GM18909 (cell line): ENCODE measurements at regions not wholly inside any gene's neighbourhood (a gene's known extent, or its start where the extent isn't known, plus 50 kb on each side); places are given as distances from the start of the nearest gene placed in this dataset.
"Not testable (repeated sequence)": the region's sequence is repeated elsewhere in the genome, so short reads cannot be mapped to it uniquely, and the experiment has no call there.

Experiments used
- ATAC-seq: cut with Tn5 transposase; IDR thresholded peaks from one replicate; pipeline ENCODE4 v1.9.1; 2021; ENCODE audit warnings: mild to moderate bottlenecking; ENCODE audit not compliant: unreplicated experiment, poor library complexity

DNA sequence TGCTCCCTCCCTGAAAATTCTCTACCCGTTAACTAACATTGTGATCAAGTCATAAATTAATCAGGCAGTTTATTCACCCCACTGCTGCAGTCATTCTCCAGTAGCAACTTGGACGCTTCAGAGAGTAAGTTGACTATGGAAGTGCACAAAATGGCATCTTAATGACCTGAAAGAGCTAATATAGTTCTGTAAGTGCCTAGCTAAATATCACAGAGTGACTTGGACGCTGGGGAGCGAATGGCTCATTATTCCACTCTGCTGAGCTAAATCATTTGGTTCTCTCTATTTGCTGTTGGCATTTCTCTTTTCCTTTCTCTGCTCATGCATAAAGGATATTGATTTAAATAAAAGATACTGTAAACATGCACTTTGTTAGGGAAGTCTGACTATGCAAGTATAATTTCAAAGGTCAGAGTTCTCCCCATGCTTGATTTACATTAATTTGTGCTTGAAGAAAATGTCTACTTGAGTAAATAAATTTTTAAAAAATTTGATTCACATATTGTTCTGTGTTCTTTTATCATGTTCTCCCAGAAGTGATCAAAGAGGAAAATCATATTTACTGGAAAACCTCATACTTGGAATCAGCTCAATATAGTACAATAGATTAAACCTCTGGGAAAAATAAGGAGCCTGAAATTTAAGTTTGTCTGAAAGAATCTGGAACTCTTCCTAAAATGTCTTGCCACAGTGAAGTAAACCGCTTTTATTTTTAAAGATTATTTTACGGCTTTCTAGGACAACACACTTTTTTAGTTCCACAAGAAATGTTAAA, 169.5 kb upstream of the HAPLN1 start:
- no peak for ATAC-seq

DNA sequence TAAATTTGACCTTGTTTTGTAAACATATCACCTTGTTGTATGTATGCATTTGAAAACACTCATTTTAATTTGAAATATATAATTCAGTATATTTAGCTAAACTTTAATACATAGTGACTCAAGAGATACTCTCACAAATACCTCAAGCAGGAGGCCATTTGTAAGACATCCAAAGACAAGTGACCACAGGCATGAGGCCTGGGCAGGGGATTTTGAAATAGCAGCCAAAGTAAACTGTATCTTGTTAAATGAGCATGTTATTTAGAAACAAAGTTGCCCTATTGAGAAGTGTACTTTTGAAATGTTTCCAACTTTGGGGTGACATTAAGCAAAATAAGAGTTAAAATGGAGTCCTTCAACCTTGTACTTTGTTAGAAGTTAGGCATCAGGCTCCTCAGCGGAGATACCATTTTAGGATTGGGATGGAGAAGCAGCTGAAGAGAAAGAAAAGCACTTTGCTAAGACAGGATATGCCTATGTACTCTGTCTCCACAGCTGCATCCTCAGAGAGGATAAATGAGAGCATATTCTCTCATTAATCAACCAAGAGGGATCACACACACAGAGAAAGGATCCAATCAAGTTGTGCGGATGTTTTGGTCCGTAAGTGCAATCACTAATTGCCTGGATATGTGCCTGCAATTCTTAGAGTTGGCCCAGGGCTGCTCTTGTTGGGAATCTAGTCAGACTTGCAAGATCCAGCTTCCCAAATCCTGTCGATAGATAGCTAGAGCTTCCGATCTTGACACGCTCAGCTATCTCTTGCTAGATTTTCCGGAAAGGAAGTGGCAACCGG, 157.5 kb upstream of the HAPLN1 start:
- ATAC-seq, result no peak

DNA sequence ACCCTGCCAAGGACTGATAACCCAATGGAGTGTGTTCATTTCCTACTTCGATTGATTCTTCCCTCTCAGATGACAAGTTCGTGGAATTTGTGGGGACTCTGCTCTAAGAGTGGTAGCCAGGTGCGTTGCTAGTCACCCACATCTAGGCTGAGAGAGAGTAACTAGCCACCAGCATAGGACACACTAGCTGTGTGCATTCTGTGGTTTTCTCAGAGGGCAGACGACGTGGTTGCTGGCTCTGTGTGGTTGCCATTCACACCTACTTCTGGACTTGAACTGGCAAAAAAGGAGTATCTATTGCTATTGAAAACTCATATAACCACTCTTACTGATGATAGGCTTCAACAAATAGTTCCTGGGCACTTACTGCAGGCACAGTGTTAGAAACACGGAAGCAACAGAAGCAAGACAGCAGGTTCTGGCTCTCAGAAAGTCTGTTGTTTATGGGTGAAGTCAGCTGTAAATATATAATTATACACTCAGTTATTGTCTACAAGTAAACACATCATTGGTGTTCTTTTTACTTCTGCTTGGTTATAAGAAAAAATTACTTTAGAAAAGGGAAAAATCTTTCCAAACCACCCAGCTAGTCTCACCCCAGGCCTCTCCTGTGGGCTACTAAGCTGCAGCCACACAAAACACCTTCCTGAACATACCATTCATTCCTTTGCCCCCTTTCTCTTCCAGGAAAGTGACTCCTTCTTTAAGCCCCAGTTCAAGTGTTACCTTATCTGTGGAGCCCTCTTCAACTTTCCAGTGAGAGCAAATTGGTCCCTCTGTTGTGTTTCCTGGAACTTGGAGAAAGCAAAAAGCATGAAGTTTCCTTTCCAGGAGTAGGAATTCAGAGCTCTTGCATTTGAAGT, 151.1 kb upstream of the HAPLN1 start:
- no peak for ATAC-seq

DNA sequence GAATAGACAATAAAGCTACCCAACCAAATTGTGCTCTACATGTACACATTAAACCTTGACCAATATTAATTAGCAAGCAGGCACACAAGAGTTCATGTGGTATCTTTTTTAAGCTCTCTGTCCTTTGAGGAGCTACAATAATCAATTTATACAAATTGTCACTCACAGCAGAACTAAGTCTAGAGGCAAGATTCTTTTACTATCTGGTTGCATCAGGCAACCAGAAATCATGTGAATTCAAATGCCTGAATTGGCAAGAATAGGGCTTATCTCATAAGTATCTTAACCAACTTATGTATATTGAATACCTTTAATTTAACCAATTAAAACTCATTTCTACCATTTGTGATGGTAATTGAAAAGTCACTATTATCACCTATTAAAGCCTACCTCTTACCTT, 145.5 kb upstream of the HAPLN1 start:
- no peak for ATAC-seq

DNA sequence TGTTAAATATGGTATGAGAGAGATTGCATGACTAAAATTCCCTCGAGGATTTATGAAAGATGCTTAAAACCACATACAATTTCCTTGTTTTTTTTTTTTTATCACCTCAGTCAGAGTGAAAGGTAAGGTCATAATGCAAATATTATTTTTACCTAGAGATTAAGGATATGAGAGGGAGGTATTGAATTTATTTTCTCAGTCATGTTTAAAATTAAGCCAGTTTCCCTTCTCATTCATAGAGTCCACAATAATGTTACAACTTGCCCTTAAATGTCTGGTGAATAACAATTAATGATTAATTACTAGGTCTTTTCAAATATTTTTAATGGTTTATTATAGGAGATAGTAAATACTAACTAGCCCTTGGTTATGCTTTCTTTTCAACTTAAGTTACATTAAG, 144.9 kb upstream of the HAPLN1 start:
- ATAC-seq, result no peak

DNA sequence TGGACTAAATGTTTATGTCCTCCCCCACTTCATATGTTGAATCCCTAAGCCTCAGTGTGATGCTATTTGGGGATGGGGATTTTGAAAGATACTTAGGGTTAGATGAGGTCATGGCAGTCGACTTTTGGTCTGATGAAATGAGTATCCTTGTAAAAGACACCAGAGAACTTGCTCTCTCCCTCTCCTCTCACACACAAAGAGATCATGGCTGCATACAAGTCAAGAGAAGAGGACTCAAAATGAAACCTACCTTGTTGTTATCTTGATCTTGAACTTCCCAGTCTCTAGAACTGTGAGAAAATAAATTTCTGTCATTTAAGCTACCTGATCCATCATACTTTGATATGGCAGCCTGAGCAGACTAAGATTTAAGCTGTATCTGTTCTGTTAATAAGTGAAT, 144.0 kb upstream of the HAPLN1 start:
- ATAC-seq, result no peak

DNA sequence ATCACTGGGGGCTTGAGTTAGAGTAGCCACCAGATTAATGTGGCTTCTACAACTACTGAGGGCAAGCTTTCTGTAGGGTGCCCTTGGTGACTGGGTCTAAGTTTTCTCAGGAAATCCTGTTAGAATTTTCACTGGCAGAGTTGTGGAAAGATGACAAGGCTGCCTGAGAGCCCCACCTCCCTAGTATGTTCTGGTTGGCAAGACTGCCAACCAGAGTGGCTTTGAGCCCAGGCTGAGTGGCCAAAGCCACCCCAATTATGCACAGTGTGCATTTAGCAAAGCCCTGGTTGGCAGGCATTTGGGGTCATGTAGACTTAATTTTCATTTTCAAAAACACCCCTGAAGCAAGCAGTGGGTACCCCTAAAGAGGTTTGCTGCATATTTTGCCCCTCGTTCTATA, 136.7 kb upstream of the HAPLN1 start:
- no peak for ATAC-seq

DNA sequence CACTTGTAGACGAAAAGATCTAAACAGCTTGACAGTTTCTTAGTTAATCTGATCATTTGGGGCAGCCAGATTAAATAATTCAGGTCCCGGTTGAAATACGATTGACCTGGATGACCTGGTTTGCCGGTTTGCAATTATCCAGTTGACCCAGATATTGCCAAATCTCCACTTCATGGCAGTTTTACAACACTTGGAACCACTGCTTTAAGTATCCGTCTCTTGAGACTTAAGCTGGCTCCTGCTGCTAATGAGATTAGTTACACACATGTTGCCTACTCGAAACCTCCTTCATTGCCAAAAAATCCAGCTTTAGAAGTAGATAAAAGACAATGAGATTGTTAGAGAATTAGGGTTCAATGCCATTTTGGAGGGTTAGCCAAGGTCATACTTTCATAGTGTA, 136.2 kb upstream of the HAPLN1 start:
- ATAC-seq, result no peak

DNA sequence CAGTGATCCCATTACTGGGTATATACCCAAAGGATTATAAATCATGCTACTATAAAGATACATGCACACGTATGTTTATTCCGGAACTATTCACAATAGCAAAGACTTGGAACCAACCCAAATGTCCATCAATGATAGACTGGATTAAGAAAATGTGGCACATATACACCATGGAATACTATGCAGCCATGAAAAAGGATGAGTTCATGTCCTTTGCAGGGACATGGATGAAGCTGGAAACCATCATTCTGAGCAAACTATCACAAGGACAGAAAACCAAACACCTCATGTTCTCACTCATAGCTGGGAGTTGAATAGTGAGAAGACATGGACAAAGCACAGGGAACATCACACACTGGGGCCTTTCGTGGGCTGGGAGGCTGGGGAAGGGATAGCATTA, 129.8 kb upstream of the HAPLN1 start:
- ATAC-seq, result not testable (repeated sequence)

DNA sequence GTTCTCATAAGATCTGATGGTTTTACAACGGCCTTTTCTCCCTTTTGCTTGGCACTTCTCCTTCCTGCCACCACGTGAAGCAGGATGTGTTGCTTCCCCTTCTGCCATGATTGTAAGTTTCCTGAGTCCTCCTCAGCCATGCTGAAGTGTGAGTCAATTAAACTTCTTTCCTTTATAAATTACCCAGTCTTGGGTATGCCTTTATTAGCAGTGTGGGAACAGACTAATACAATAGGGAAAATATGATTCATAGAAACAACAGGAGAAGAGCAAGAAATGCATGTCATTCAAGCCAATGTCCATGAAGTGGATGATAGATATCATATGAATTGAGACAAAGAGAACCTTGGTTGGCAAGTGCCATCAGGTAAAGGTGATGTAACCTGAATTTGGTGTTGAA, 128.3 kb upstream of the HAPLN1 start:
- no peak for ATAC-seq

DNA sequence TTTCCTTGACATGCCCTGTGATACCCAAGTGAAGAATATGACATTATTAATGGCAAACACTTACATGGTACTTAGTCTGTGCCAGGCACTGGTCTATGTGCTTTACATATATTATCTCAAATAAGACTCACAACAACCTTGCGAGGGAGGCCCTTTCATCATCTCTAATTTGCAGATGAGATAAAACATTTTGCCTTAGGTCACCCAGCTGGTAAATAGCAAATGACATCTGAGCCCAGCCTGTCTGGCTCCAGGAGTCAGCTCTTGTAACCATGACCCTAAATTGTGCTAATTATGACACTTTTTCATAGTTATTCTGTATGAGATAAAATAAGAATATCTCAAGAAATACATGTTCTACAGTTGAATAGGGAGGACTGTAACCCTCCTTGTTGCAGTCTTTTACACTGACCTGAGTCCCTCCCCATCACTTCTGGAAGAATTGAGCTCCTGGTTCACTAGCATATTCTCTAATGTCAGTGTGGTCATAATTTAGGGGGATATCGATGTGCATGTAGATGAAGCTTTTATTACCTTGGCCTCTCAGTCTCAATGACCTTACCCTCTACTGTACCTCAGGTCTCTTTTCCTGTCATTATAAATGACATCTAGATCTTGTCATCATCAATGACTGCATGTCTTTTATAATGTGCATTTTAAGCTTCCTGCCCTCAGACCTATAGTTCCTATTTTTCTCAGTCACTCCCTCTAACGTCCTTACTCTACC, 126.1 kb upstream of the HAPLN1 start:
- ATAC-seq, result no peak

DNA sequence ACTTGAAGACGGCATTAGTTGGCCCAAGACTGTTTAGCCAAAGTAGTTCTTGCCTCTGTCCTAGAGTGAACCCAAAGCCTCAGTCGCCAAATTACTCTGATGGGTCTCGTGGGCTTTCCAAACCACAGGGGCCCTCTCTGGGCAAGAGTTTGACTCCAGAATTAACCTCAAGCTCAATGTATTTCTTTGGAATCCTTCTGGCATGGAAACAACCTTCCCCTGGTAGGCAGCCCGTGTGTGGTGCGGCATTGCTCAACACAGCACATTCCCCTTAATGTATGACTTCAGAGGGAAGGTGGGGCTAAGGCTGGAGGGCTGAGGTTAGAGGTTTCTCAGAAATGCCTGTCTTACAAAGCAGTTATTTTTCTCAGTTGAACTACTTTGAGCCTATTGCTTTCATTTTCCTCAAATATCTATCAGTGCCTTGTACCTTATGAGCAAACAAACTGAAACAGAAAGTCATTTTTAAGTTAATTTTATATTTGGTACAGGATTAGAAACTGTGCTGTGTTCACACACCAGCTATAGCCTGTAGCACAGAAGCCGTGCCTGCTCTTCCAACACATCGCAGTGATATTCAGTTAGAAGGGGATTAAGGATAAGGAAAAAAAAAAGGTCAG, 123.9 kb upstream of the HAPLN1 start:
- peak; percentile 99 for ATAC-seq

DNA sequence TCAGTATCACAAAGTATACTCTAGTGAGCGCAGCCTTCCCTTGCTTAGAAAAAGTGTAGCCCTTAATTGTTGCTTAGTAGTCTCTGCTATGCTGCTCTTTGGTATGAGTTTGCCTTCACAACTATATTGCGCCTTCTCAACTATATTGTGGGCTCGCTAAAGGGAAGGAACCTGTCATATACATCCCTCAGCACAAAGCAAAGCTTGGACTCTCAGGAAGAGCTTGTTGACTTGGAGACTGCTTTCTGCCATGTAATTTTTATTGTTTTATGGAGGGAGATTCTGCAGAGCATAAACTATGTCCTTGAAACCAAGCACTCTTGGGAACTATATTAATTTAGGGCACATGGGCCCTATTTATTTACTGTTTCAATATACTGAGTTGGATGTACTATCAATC, 119.1 kb upstream of the HAPLN1 start:
- ATAC-seq, result no peak

DNA sequence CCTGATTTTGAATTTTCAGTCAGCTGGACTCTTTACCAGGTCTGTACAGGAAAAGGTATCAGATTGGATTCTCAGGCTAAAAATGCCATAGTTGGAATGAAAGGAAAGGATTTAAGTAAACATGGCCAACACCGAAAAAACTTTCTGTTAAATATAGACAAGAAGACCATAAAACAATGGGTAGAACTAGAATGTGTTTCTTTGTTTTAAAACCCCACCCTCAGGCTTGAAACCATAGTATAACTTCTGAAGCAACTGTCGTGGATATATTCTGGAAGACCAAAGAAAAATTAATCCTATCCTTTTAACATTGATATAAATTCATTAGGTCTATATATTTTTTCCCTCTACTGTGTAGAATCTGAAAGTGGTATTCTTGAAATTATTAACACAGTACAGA, 118.6 kb upstream of the HAPLN1 start:
- ATAC-seq, result no peak

DNA sequence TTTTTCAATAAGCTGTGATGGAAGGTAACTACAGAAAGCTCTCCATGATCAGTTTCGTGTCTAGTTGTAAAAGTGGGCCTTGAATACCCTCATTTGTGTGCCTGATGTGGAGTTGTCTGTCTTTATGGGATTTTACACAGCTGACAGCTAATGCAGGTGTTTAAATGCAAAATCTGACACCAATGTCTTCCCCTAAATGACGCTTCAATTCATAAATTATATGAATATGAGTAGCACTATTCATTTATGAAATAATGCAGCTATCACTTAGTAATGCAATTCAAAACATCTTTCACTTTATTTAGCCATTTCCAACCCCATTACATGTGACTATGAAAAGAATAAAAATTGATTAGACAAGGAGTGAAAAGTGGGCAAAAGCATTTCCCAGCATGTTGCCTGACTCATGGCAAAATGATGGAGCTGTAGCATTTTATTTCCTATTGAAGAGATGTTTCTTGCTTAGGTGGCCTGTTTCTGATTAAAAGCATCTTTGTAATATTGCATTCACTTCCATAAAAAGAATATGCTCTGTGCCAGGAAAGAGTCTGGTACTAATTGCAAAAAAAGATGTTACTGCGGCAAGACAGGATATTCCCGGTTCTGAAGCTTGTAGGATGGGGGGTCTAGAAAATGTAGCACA, 116.7 kb upstream of the HAPLN1 start:
- ATAC-seq, result no peak

DNA sequence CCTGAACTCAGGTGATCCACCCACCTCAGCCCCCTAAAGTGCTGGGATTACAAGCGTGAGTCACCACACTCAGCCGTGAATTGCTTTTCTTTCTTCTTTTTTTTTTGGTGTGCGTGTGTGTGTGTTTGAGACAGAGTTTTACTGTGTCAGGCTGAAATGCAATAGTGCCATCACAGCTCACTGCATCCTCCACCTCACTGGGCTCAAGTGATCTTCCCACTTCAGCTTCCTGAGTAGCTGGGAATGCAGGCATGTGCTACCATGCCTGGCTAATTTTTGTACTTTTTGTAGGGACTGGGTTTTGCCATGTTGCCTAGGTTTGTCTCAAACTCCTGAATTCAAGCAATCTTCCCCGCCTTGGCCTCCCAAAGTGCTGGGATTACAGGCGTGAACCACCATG, 113.7 kb upstream of the HAPLN1 start:
- ATAC-seq, result no peak

DNA sequence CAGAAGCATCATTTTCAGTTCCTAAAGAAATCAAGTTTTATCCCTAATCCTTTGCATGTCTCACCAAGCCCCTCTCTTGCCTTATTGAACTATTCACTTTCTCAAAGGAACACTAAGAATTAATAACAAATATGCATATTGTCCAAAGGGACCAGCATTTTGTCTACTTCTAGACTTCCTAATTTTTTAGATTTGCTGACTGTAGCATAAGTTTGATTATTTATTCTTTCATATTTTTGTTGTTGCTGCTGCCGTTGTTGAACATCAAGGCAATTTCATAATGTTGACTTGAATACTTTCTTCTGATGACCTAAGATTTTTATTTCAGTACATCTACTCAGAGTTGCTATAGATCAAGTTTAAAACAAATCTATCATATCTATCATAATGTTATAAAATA, 111.2 kb upstream of the HAPLN1 start:
- no peak for ATAC-seq

DNA sequence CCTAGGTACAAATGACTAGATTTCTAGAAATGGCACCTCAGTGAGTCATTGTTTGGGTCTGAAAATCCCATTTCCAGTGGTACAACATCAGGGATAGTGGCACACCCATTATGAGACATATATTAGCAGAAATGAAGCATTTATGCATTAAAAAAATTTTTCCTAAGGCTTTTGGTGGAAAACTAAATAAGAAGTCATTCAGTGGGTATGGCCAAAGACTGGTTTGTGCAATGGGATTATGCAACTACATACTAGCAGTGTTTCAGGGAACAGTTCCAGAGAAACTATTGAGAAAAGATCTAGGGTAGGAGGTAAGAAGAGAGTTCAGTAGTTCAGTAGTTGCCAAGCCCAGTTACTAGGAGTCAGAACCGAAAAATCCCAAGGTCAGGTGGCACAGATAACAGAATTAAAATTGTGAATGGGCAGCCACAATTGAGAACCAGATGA, 106.5 kb upstream of the HAPLN1 start:
- no peak for ATAC-seq

DNA sequence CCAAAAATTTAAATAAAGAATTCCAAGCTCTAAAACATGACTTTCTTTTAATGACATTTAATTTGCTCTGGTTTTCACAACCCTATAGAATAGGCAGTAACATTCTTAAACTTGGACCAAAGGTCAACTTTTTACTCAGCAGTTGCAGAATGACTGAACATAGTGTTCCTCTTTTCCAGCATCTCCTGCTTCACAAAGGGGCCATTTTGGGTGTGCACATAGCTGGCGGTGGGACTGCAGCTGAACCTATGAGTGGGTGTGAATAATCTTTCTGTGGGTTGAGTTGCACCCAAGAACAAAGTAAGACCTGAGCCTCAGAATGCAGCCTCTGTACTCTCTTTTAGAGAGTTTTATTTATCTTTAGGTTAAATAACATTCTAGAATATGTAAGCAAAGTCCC, 96.9 kb upstream of the HAPLN1 start:
- no peak for ATAC-seq
